IPS DF 19.7 (cell line): ENCODE measurements at regions not wholly inside any gene's neighbourhood (a gene's known extent, or its start where the extent isn't known, plus 50 kb on each side); places are given as distances from the start of the nearest gene placed in this dataset.

Source experiments
- DNase-seq: peaks from one replicate; pipeline ENCODE4 v3.0.0-alpha.2; 2013; ENCODE audit warnings: low read depth, low spot score

DNA sequence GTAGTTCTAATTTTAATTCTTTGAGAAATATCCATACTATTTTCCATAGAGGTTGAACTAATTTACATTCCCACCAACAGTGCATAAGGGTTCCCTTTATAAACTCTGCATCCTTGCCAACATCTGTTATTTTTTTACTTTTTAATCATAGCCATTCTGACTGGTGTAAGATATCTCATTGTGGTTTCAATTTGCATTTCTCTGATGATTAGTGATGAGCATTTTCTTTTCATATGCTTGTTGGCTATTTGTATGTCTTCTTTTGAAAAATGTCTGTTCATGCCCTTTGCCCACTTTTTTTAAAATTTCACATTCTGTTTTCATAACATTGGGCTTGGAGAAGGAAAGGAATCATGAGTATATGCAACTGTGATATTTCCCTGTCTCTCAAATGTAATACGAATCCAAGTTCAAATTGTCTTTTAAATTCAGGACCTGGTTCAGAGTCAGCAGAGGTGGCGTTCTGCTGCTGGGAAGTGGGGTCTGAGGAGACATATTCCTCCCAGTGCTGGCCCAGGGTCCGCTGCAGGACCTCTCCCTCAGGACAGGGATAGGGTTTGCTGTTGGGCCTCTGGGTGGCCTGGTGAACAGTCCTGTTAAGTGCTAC is 81.2 kb upstream of the ETV6 start:
- DNase-seq, result no peak

DNA sequence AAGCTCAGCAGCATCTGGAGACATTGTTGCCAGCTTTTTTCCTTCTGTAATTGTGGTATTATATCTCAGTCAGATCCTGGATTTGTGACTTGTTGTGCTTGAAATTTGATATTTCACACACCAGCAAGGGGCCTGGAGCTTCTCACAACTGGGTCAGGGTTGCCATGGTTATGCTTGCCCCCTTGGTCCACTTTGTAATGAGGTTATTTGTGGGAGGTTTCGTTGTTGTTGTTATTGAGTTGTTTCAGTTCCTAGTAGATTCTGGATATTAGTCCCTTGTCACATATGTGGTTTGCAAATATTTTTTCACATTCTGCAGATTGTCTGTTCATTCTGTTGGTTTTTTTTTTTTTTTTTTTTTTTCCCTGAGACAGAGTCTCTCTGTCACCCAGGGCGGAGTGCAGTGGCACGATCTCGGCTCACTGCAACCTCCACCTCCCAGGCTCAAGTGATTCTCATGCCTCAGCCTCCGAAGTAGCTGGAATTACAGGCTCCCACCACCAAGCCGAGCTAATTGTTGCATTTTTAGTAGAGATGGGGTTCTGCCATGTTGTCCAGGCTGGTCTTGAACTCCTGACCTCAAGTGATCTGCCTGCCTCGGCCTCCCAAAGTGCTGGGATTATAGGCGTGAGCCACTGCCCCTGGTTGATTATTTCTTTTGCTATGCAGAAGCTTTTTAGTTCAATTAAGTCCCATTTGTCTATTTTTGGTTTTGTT is 80.6 kb upstream of the ETV6 start:
- no peak for DNase-seq

DNA sequence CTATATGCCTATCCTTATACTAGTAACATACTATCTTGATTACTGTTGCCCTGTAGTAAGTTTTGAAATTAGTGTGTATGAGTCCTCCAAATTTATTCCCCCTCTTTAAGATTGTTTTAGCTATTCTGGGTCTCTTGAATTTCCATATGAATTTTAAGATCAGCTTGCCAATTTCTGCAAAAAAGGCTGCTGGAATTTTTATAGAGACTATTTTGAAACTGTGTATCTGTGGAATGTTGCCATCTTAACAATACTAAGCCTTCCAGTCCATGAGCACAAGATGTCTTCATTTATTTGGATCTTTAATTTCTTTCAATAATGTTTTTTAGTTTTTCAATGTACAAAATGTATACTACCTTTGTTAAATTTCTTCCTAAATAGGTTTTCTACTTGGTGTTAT is 79.8 kb upstream of the ETV6 start:
- no peak for DNase-seq

DNA sequence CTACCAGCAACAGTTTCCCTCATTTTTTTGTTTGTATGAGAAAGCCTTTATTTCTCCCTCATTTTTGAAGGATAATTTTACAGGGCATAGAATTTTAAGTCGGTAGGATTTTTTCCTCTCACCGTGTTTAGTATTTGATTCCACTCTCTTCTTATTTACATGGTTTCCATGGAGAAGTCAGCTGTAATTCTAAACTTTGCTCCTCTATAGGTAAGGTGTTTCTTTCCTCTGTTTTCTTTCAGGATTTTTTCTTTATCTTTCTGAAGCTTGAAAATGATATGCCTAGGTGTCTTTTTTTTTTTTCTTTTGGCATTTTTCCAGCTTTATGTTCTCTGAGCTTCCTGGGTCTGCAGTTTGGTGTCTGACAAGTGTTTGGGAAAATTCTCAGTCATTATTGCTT is 75.6 kb upstream of the ETV6 start:
- DNase-seq, result no peak

DNA sequence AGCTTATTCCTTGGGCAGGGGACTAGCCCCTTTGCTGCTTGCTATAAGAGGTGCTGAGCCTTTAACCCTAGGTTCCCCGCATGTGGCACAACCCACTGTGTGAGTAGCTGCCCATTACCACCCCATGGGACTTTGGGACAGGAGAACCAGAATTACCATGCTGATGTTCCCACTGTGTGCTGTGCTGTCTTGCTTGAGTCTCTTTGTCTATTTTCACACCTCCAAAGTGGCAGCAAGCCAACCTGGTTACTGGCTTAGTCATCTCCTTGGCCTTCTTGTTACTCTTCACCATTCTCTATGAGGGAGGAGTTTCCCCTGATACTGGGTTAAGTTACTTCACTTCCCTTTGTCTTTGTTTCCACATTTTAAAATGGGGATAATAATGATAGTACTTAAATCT is 73.4 kb upstream of the ETV6 start:
- no peak for DNase-seq

DNA sequence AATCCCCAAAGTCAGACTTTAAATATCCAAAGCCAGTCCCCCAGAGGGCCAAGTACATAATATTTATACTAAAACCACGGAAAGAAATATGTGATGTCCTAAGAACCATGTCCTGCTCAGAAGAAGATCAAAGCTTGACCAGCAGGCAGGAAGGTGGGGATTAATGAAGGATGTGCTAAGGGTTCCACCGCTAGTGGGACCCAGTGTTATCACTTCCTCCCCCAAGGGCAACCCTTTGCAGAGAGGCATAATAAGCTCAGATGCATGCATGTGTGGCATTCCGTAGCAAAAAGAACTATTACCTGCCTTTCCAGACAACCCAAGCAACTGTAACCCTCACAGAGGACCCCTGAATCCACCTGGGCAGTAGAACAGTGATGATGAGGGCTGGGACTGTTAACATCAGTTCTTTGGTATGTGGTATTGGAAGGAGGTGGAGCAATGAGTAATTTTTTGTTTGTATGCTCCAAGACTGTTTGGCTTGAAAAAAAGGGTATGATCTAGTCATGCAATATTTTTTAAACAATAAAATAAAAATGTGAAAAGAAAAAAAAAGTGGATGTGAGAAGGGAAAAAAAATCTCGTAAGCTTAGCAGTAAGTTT is 71.7 kb upstream of the ETV6 start:
- DNase-seq, result no peak

DNA sequence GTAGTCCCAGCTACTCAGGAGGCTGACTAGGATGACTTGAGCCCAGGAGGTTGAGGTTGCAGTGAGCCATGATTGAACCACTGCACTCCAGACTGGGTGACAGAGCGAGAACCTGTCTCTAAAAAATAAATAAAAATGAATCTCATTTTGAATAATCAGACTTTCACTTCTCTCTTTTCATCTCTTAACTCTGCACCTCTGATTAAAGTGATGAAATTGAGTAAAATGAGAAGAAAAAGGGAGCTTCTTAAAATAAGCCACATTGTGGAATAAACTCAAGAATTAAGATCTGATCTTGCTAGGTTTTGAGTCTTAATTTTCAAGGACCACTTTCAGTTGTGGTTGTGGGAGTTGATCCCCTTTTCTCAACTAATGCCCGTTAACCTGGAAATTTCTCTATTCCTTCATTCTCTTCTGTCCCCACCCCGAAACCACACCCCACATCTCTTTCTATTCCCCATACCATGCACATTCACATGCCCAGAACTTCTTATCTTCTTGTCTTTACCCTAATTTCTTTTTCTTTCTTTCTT is 70.9 kb upstream of the ETV6 start:
- DNase-seq, result no peak

DNA sequence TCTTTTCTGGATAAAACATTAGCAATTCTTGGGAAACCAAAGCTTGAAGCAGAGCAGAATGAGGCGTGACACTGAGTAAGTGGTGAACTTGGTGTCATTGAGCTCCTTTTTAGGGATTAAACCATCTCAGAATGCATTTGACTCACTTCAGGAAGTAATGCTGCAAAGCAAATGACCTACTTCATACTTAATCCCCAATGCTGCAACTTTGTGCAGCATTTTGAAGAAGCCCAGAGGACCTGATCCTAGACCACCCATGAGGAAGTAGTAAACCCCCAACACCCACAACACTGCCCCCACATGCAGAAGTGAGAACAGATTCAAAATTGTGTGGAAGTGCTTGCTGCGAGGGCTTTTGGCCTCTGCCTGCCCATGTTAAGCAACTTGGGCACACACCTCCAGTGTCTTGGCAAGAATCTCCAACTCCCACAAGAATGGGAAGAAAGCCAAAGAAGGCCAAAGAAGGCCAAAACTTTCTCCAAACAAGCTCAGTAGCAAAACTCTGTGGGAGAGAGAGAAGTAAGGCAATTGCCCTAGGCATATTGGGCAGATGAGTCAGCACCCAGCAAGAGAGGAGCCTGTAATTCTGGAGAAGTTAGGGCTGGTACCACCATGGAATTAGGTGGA is 69.2 kb upstream of the ETV6 start:
- DNase-seq, result no peak

DNA sequence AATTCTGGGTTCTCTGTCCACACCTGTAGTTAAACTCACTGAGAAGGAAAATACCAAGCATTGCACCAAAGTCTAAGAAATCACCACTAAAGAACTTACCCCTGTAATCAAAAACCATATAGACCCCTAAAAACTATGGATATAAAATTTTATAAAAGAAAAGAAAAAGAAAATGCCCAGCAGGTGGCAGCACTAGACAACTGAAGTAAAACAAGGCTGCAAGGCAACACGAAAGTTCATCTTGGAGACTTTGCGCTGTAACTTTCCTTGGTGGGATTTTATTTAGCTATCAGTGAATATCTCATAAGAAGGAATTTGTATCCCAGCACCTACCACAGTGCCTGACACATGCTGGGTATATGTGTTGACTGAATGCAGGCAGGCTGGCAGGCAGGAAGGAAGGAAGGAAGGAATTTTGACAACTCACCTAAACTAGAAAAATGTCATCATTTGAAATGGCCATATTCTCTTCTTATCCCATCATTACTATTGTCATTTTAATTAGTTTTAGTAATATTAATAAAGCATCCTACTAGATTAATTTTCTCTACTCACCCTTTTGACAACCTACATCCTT is 68.2 kb upstream of the ETV6 start:
- DNase-seq, result no peak

DNA sequence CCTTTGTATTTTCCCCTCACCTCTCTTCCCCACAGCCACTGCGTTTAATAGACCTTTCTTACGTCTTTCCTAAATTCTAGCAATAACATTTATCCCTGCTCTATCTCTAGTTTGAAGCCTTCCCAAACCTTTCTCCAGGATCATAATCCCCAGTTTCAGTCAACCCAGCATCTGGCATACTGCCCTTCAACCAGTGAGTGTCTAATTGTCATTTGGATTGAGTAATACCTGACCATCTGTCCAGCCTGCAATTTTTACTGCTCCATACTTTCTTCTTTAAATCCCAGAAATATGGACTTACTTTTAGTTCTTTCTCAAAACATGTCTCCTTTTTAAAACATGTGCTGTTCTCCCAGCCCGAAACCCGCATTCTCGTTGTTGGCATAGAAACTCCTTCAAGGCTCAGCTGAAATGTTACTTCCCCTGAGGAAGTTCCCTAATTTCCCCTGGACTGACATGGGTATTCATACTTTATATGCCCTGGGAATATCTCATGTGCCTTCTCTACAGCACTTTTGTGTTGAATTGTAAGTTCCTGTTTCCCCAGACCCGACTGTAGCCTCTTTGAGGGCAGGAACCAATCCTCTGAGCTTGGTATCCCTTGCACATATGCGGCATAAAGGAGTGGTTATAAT is 65.1 kb upstream of the ETV6 start:
- DNase-seq, result no peak

DNA sequence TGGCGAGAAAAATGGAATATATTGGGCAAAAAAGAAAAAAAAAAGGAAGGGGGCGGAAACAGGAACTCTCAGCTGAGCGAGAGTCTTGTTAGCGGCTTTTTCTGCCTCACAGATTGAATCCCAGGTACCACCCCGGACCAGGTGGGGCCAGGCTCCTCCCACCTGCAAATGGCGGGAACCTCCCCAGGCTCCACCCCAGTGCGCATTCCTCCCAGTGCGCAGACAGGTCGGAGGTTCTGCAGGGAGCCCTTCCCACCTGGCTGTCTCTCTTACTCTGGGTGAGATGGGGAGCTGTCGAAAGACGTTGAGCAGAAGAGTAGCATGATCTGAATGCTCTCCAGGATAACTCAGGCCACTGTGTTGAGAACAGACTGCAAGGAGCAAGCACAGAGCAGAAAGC is 57.0 kb upstream of the ETV6 start:
- DNase-seq, result no peak

DNA sequence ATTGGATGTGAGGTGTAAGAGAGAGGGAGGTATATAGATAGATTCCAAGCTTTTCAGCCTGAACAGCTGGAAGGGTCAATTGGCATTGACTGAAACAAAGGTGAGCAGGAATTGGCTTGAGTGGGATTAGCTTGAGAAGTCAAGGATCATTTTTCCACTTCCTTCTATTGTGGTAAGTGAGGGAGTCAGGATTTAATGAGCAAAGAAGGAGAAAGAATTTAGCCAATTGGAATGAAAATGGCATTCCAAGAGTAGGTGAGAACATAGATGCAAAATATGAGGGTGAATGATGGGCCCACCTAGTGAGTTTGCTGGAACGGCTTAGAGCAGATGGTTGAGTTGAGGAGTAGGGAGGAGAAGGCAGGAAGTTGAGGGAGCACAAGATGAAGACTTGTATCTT is 56.5 kb upstream of the ETV6 start:
- DNase-seq, result no peak

DNA sequence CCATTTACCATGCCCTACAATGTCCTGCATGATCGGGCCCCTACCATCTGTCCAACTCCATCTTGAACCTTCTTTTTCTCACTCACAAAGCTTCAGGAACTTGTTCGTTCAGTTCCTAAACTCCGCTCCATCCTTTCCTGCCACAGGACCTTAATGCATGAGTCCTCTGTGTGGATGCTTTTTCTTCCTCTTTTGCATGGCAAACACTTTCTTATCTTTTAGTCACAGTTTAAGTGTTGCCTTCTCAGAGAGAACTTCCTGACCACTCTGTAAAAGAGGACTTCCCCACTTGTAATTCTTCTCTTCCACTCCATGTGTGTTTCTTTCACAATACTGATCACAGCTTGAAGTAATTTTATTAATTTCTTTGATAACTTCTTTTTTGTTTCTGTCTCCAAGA is 54.4 kb upstream of the ETV6 start:
- DNase-seq, result no peak

DNA sequence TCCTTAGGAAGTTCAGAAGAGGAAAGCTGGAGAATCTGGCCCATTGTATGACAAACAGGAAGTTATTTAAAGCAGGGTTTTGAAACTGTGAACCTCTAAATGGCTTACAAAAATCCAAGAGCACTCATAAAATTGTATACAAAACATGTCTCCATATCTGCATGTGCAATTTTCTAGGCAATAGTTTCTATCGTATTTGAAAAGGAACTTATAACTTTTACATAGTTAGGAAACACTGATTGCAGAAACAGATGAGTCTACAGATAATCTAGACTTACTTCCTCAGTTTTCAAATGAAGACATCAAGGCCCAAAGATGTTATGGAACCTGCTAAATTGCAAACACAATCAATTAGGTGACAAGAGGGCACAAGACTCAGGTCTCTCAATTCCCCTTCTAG is 53.3 kb upstream of the ETV6 start:
- DNase-seq, result no peak

DNA sequence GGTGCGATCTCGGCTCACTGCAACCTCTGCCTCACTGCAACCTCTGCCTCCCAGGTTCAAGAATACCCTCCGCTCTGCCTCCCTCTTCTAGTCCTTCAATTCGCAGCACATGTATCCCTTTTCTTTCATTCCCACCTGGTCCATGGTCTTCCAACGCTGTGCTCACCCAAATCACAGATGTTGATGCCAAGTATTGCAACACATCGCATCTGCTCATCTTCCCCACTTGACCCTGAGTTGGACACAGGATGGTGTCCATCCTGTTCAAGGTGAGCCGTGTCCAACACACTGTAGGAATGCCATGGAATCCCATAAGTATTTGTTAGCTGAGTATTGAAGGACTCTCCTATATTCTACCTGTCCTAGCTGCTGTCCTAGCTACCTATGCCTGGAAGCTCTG is 50.6 kb upstream of the ETV6 start:
- DNase-seq, result no peak
